ENCODE measurements at regions not wholly inside any gene's neighbourhood (a gene's known extent, or its start where the extent isn't known, plus 50 kb on each side); places are given as distances from the start of the nearest gene placed in this dataset.

DNA sequence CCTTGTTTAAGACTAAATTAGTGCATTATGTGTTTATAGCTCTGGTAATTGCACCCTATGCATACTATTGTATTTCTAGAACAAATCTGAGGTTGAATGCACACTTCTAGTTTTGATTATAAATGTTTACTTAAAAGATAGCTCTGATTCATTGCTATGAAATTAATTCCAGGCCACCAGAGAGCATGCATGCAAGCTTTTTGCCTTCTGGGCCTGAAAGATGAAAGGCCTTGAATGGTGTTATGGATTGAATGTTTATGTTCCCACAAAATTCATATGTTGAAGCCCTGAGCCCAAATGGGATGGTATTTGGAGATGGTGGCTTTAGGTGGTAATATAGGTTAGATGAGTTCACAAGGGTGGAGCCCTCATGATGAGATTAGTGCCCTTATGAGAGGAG lies 695.0 kb upstream of the MAP3K7 start:
- TF ChIP-seq POLR2AphosphoS5 (IDR thresholded peaks at IDR 0.05; ENCODE audit: low read depth, low read length) (no peak), POLR2A (IDR thresholded peaks at IDR 0.05; ENCODE audit: low read depth, low read length) (no peak), TAF1 (IDR thresholded peaks at IDR 0.05; ENCODE audit: borderline replicate concordance, low read depth, low read length) (no peak)
